OCI-LY3 (cell line): ENCODE measurements at regions not wholly inside any gene's neighbourhood (a gene's known extent, or its start where the extent isn't known, plus 50 kb on each side); places are given as distances from the start of the nearest gene placed in this dataset.

ENCODE experiments used
- H2AFZ ChIP-seq: fragments of 200-600, 300-600 bp; shearing (Covaris generic); 2 replicates; pipeline ENCODE4 v1.6.0; 2014; ENCODE audit warnings: antibody characterized with exemption, low read depth, low read length
- H3K27ac ChIP-seq: fragments of 200-600, 300-600 bp; sonication (generic); 2 replicates; pipeline ENCODE4 v1.5.1; 2014; ENCODE audit warnings: mild to moderate bottlenecking, low read length, moderate library complexity, mixed read lengths
- H3K27me3 ChIP-seq: fragments of 200-600, 300-600 bp; sonication (generic); 2 replicates; pipeline ENCODE4 v1.6.1; 2014; ENCODE audit warnings: low read depth, low read length, mixed read lengths
- H3K36me3 ChIP-seq: fragments of 200-600, 300-600 bp; sonication (generic); replicated peaks from 2 replicates; pipeline ENCODE3; 2014; ENCODE audit warnings: low read depth, low read length, mixed read lengths
- H3K4me1 ChIP-seq: fragments of 300-600, 200-600 bp; sonication (generic); 2 replicates; pipeline ENCODE4 v1.6.1; 2014; ENCODE audit warnings: low read length, mixed read lengths
- H3K4me2 ChIP-seq: fragments of 200-600, 300-600 bp; sonication (generic); 2 replicates; pipeline ENCODE4 v1.6.1; 2014; ENCODE audit warnings: low read length, mixed read lengths
- H3K4me3 ChIP-seq: fragments of 300-600, 200-600 bp; sonication (generic); 2 replicates; pipeline ENCODE4 v1.5.1; 2014; ENCODE audit warnings: antibody characterized with exemption, mild to moderate bottlenecking, low read length, moderate library complexity
- H3K79me2 ChIP-seq: fragments of 300-600, 200-600 bp; shearing (Covaris generic); 2 replicates; pipeline ENCODE4 v1.6.1; 2014; ENCODE audit warnings: mild to moderate bottlenecking, low read length, mixed read lengths
- H3K9ac ChIP-seq: fragments of 300-600, 200-600 bp; shearing (Covaris generic); 2 replicates; pipeline ENCODE4 v1.6.0; 2014; ENCODE audit warnings: mild to moderate bottlenecking, low read length, moderate library complexity
- H3K9me3 ChIP-seq: fragments of 200-600, 300-600 bp; shearing (Covaris generic); 2 replicates; pipeline ENCODE4 v1.6.1; 2014; ENCODE audit warnings: low read length, mixed read lengths; ENCODE audit not compliant: insufficient read depth
- H4K20me1 ChIP-seq: fragments of 200-600, 300-600 bp; sonication (generic); 2 replicates; pipeline ENCODE4 v1.6.1; 2016; ENCODE audit warnings: low read length, mixed read lengths; ENCODE audit not compliant: insufficient read depth
- CTCF ChIP-seq: fragments of 200-600, 300-600 bp; sonication (generic); IDR thresholded peaks from 2 replicates; pipeline ENCODE4 v1.5.1; 2014; ENCODE audit warnings: antibody characterized with exemption, low read length, low read depth
- EZH2phosphoT487 ChIP-seq: fragments of 200-600 bp; shearing (Covaris generic); IDR thresholded peaks from 2 replicates; pipeline ENCODE4 v1.6.1; 2018; ENCODE audit warnings: antibody characterized with exemption, mixed run types, low read depth

GRCh38 chr10:61845950-61846268, 55.6 kb upstream of the ARID5B start:
- H2AFZ ChIP-seq, result no peak overlapping the region
- H3K4me1 ChIP-seq, result peaks cover 27% of the 10 kb centered on the region
- TF ChIP-seq CTCF, result no peak
- no peaks in the 10 kb centered on the region for H3K9me3 ChIP-seq
- no peaks in the 10 kb centered on the region for H3K36me3 ChIP-seq
- no peak overlapping the region for H3K4me2 ChIP-seq
- no peak overlapping the region for H3K4me3 ChIP-seq
- H3K79me2 ChIP-seq, result no peaks in the 10 kb centered on the region
- no peak overlapping the region for H3K27ac ChIP-seq
- H4K20me1 ChIP-seq, result no peaks in the 10 kb centered on the region
- H3K27me3 ChIP-seq, result no peaks in the 10 kb centered on the region
- H3K9ac ChIP-seq, result no peak overlapping the region

GRCh38 chr10:61846370-61847031, 55.0 kb upstream of the ARID5B start:
- H3K27me3 ChIP-seq, result no peaks in the 10 kb centered on the region
- H3K4me3 ChIP-seq, result no peak overlapping the region
- H3K27ac ChIP-seq, result no peak overlapping the region
- no peak overlapping the region for H2AFZ ChIP-seq
- H3K4me2 ChIP-seq, result no peak overlapping the region
- H3K9ac ChIP-seq, result no peak overlapping the region
- TF ChIP-seq CTCF, result no peak
- no peak for TF ChIP-seq EZH2phosphoT487
- H3K79me2 ChIP-seq, result no peaks in the 10 kb centered on the region
- no peaks in the 10 kb centered on the region for H3K9me3 ChIP-seq
- no peaks in the 10 kb centered on the region for H4K20me1 ChIP-seq
- no peaks in the 10 kb centered on the region for H3K36me3 ChIP-seq
- peaks cover 27% of the 10 kb centered on the region for H3K4me1 ChIP-seq

GRCh38 chr10:61847087-61847486, 54.4 kb upstream of the ARID5B start:
- Histone ChIP-seq H3K9ac (no peak overlapping the region), H4K20me1 (no peaks in the 10 kb centered on the region), H3K27me3 (no peaks in the 10 kb centered on the region), H3K4me1 (peaks cover 27% of the 10 kb centered on the region), H2AFZ (no peak overlapping the region), H3K79me2 (no peaks in the 10 kb centered on the region), H3K9me3 (no peaks in the 10 kb centered on the region), H3K4me2 (no peak overlapping the region), H3K4me3 (no peak overlapping the region), H3K36me3 (no peaks in the 10 kb centered on the region), H3K27ac (no peak overlapping the region)
- no peak for TF ChIP-seq CTCF
- no peak for TF ChIP-seq EZH2phosphoT487

GRCh38 chr10:61847640-61848039, 53.9 kb upstream of the ARID5B start:
- H3K9ac ChIP-seq, result no peak overlapping the region
- TF ChIP-seq EZH2phosphoT487 (no peak), CTCF (no peak)
- no peak overlapping the region for H2AFZ ChIP-seq
- no peak overlapping the region for H3K4me2 ChIP-seq
- H3K36me3 ChIP-seq, result no peaks in the 10 kb centered on the region
- no peak overlapping the region for H3K27ac ChIP-seq
- H3K4me3 ChIP-seq, result no peak overlapping the region
- no peaks in the 10 kb centered on the region for H4K20me1 ChIP-seq
- H3K9me3 ChIP-seq, result no peaks in the 10 kb centered on the region
- H3K4me1 ChIP-seq, result peaks cover 27% of the 10 kb centered on the region
- no peaks in the 10 kb centered on the region for H3K27me3 ChIP-seq
- H3K79me2 ChIP-seq, result no peaks in the 10 kb centered on the region
